ENCODE measurements at regions not wholly inside any gene's neighbourhood (a gene's known extent, or its start where the extent isn't known, plus 50 kb on each side); places are given as distances from the start of the nearest gene placed in this dataset.

GRCh38 chr6:120992257-120992656 lies 342.0 kb downstream of the TBC1D32 start:
- H3K4me3 ChIP-seq (replicated peaks; ENCODE audit: low read depth, low read length): no peak overlapping the region
- no peak for DNase-seq (ENCODE audit: low read depth)
- TF ChIP-seq CTCF (IDR thresholded peaks at IDR 0.05; ENCODE audit: low read length, missing control alignments): no peak

GRCh38 chr6:120990866-120991265 lies 343.4 kb downstream of the TBC1D32 start:
- no peak overlapping the region for H3K4me3 ChIP-seq (replicated peaks; ENCODE audit: low read depth, low read length)
- no peak for TF ChIP-seq CTCF (IDR thresholded peaks at IDR 0.05; ENCODE audit: low read length, missing control alignments)
- DNase-seq (ENCODE audit: low read depth): no peak

GRCh38 chr6:120981835-120982234 lies 352.4 kb downstream of the TBC1D32 start:
- H3K4me3 ChIP-seq (replicated peaks; ENCODE audit: low read depth, low read length): no peak overlapping the region
- no peak for TF ChIP-seq CTCF (IDR thresholded peaks at IDR 0.05; ENCODE audit: low read length, missing control alignments)
- DNase-seq (ENCODE audit: low read depth): no peak

- TF ChIP-seq CTCF (IDR thresholded peaks at IDR 0.05; ENCODE audit: low read length, missing control alignments): no peak
- DNase-seq (ENCODE audit: low read depth): no peak
- no peak overlapping the region for H3K4me3 ChIP-seq (replicated peaks; ENCODE audit: low read depth, low read length)
These were observed 368.0 kb downstream of the TBC1D32 start for GRCh38 chr6:120966321-120966720.

GRCh38 chr6:120965814-120966213 lies 368.5 kb downstream of the TBC1D32 start:
- H3K4me3 ChIP-seq (replicated peaks; ENCODE audit: low read depth, low read length): no peak overlapping the region
- DNase-seq (ENCODE audit: low read depth): no peak
- no peak for TF ChIP-seq CTCF (IDR thresholded peaks at IDR 0.05; ENCODE audit: low read length, missing control alignments)

- no peak for DNase-seq (ENCODE audit: low read depth)
- H3K4me3 ChIP-seq (replicated peaks; ENCODE audit: low read depth, low read length): no peak overlapping the region
- TF ChIP-seq CTCF (IDR thresholded peaks at IDR 0.05; ENCODE audit: low read length, missing control alignments): no peak
These were observed 373.5 kb downstream of the TBC1D32 start for GRCh38 chr6:120960761-120961160.

- TF ChIP-seq CTCF (IDR thresholded peaks at IDR 0.05; ENCODE audit: low read length, missing control alignments): no peak
These were observed 380.2 kb downstream of the TBC1D32 start for GRCh38 chr6:120954111-120954510.

More at GRCh38 chr6:120954111-120954510, 380.2 kb downstream of the TBC1D32 start:
- DNase-seq (ENCODE audit: low read depth): no peak
- H3K4me3 ChIP-seq (replicated peaks; ENCODE audit: low read depth, low read length): no peak overlapping the region

All from fibroblast of pulmonary artery (primary cell).